ENCODE measurements at regions not wholly inside any gene's neighbourhood (a gene's known extent, or its start where the extent isn't known, plus 50 kb on each side); places are given as distances from the start of the nearest gene placed in this dataset.

- no peak for TF ChIP-seq ZNF232 (CRISPR knock-in tag; IDR thresholded peaks at IDR 0.05)
- TF ChIP-seq, protein P1, sequence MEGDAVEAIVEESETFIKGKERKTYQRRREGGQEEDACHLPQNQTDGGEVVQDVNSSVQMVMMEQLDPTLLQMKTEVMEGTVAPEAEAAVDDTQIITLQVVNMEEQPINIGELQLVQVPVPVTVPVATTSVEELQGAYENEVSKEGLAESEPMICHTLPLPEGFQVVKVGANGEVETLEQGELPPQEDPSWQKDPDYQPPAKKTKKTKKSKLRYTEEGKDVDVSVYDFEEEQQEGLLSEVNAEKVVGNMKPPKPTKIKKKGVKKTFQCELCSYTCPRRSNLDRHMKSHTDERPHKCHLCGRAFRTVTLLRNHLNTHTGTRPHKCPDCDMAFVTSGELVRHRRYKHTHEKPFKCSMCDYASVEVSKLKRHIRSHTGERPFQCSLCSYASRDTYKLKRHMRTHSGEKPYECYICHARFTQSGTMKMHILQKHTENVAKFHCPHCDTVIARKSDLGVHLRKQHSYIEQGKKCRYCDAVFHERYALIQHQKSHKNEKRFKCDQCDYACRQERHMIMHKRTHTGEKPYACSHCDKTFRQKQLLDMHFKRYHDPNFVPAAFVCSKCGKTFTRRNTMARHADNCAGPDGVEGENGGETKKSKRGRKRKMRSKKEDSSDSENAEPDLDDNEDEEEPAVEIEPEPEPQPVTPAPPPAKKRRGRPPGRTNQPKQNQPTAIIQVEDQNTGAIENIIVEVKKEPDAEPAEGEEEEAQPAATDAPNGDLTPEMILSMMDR (IDR thresholded peaks at IDR 0.05), result no peak
- no peak for TF ChIP-seq ATF3 (CRISPR knock-in tag; conservative IDR thresholded peaks at IDR 0.05)
- TF ChIP-seq, protein P2, sequence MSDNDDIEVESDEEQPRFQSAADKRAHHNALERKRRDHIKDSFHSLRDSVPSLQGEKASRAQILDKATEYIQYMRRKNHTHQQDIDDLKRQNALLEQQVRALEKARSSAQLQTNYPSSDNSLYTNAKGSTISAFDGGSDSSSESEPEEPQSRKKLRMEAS (CRISPR knock-in tag; IDR thresholded peaks at IDR 0.05), result no peak
- no peak for TF ChIP-seq CBFB (CRISPR knock-in tag; IDR thresholded peaks at IDR 0.05; ENCODE audit: low read depth)
- TF ChIP-seq, protein P3, sequence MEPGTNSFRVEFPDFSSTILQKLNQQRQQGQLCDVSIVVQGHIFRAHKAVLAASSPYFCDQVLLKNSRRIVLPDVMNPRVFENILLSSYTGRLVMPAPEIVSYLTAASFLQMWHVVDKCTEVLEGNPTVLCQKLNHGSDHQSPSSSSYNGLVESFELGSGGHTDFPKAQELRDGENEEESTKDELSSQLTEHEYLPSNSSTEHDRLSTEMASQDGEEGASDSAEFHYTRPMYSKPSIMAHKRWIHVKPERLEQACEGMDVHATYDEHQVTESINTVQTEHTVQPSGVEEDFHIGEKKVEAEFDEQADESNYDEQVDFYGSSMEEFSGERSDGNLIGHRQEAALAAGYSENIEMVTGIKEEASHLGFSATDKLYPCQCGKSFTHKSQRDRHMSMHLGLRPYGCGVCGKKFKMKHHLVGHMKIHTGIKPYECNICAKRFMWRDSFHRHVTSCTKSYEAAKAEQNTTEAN (CRISPR knock-in tag; IDR thresholded peaks at IDR 0.05), result no peak
- no peak for TF ChIP-seq ZNF121 (CRISPR knock-in tag; IDR thresholded peaks at IDR 0.05)
- TF ChIP-seq MXD4 (CRISPR knock-in tag; IDR thresholded peaks at IDR 0.05; ENCODE audit: borderline replicate concordance), result no peak
Observed at GRCh38 chr16:9665851-9666271, 516.4 kb downstream of the GRIN2A start.

Data from WTC11 (cell line).